ENCODE measurements at regions not wholly inside any gene's neighbourhood (a gene's known extent, or its start where the extent isn't known, plus 50 kb on each side); places are given as distances from the start of the nearest gene placed in this dataset.
A peak's percentile ranks its signal among the peaks of the same experiment; 100 is the strongest.

- no peak for TF ChIP-seq CTCF (IDR thresholded peaks at IDR 0.05)
- H2AFZ ChIP-seq: no peak overlapping the region
- peaks cover 3% of the 10 kb centered on the region for H3K4me1 ChIP-seq
- no peak overlapping the region for H3K27ac ChIP-seq
- no peaks in the 10 kb centered on the region for H3K27me3 ChIP-seq (ENCODE audit: control insufficient read depth, insufficient read depth, low read length)
- H3K4me3 ChIP-seq (ENCODE audit: low read depth, low read length): no peak overlapping the region
- H3K9ac ChIP-seq: no peak overlapping the region
- no peaks in the 10 kb centered on the region for H3K79me2 ChIP-seq
- no peaks in the 10 kb centered on the region for H3K36me3 ChIP-seq (ENCODE audit: control insufficient read depth, insufficient read depth, low read length)
- no peak overlapping the region for H3K4me2 ChIP-seq (ENCODE audit: low read length)
- no peaks in the 10 kb centered on the region for H3K9me3 ChIP-seq (ENCODE audit: control insufficient read depth, low read length)
These were observed 58.0 kb upstream of the MYL10 start for GRCh38 chr7:101687081-101687480.

- Histone ChIP-seq H3K27me3 (ENCODE audit: control insufficient read depth, insufficient read depth, low read length) (no peaks in the 10 kb centered on the region), H3K9me3 (ENCODE audit: control insufficient read depth, low read length) (no peaks in the 10 kb centered on the region), H2AFZ (peak overlapping the region; percentile 78), H3K4me2 (ENCODE audit: low read length) (peak overlapping the region; percentile 34), H3K79me2 (no peaks in the 10 kb centered on the region), H3K9ac (no peak overlapping the region), H3K27ac (no peak overlapping the region), H3K4me1 (peaks cover 3% of the 10 kb centered on the region), H3K36me3 (ENCODE audit: control insufficient read depth, insufficient read depth, low read length) (no peaks in the 10 kb centered on the region), H3K4me3 (ENCODE audit: low read depth, low read length) (no peak overlapping the region)
- TF ChIP-seq CTCF (IDR thresholded peaks at IDR 0.05): no peak
These were observed 58.7 kb upstream of the MYL10 start for GRCh38 chr7:101687791-101688182.

GRCh38 chr7:101688183-101688831 lies 59.2 kb upstream of the MYL10 start:
- peak overlapping the region; percentile 78 for H2AFZ ChIP-seq
- H3K36me3 ChIP-seq (ENCODE audit: control insufficient read depth, insufficient read depth, low read length): no peaks in the 10 kb centered on the region
- no peaks in the 10 kb centered on the region for H3K79me2 ChIP-seq
- peak; percentile 93 for TF ChIP-seq CTCF (IDR thresholded peaks at IDR 0.05)
- H3K9ac ChIP-seq: no peak overlapping the region
- no peak overlapping the region for H3K4me3 ChIP-seq (ENCODE audit: low read depth, low read length)
- peaks cover 3% of the 10 kb centered on the region for H3K4me1 ChIP-seq
- peak overlapping the region; percentile 34 for H3K4me2 ChIP-seq (ENCODE audit: low read length)
- H3K9me3 ChIP-seq (ENCODE audit: control insufficient read depth, low read length): no peaks in the 10 kb centered on the region
- H3K27me3 ChIP-seq (ENCODE audit: control insufficient read depth, insufficient read depth, low read length): no peaks in the 10 kb centered on the region
- no peak overlapping the region for H3K27ac ChIP-seq

GRCh38 chr7:101688995-101689907 lies 60.2 kb upstream of the MYL10 start:
- Histone ChIP-seq H3K36me3 (ENCODE audit: control insufficient read depth, insufficient read depth, low read length) (no peaks in the 10 kb centered on the region), H3K27ac (no peak overlapping the region), H3K9ac (no peak overlapping the region), H3K27me3 (ENCODE audit: control insufficient read depth, insufficient read depth, low read length) (no peaks in the 10 kb centered on the region), H2AFZ (no peak overlapping the region), H3K4me1 (peaks cover 3% of the 10 kb centered on the region), H3K9me3 (ENCODE audit: control insufficient read depth, low read length) (no peaks in the 10 kb centered on the region), H3K4me3 (ENCODE audit: low read depth, low read length) (no peak overlapping the region), H3K79me2 (no peaks in the 10 kb centered on the region), H3K4me2 (ENCODE audit: low read length) (no peak overlapping the region)
- TF ChIP-seq CTCF (IDR thresholded peaks at IDR 0.05): no peak

Measured in parathyroid adenoma (tissue), 2 donors.